RKO (cell line): ENCODE measurements at regions not wholly inside any gene's neighbourhood (a gene's known extent, or its start where the extent isn't known, plus 50 kb on each side); places are given as distances from the start of the nearest gene placed in this dataset.

Experiments
- DNase-seq: peaks from one replicate; pipeline ENCODE4 v3.0.0-alpha.2; 2016; ENCODE audit warnings: low spot score

- no peak for DNase-seq
These were observed 340.1 kb upstream of the GYPC start for GRCh38 chr2:126315828-126316227.

GRCh38 chr2:126317790-126318431, 338.0 kb upstream of the GYPC start:
- peak; percentile 2 for DNase-seq

GRCh38 chr2:126322342-126322741, 333.6 kb upstream of the GYPC start:
- no peak for DNase-seq

GRCh38 chr2:126325202-126325601, 330.8 kb upstream of the GYPC start:
- DNase-seq: no peak

GRCh38 chr2:126329173-126329572, 326.8 kb upstream of the GYPC start:
- DNase-seq: no peak

GRCh38 chr2:126342457-126342856, 313.5 kb upstream of the GYPC start:
- DNase-seq: no peak

GRCh38 chr2:126343136-126343535, 312.8 kb upstream of the GYPC start:
- DNase-seq: no peak

- DNase-seq: no peak
These were observed 311.5 kb upstream of the GYPC start for GRCh38 chr2:126344493-126344892.

- DNase-seq: no peak
These were observed 310.3 kb upstream of the GYPC start for GRCh38 chr2:126345691-126346090.

GRCh38 chr2:126356631-126357030, 299.3 kb upstream of the GYPC start:
- DNase-seq: no peak

GRCh38 chr2:126358122-126358521, 297.8 kb upstream of the GYPC start:
- DNase-seq: no peak

GRCh38 chr2:126359494-126359893, 296.5 kb upstream of the GYPC start:
- DNase-seq: peak; percentile 38

GRCh38 chr2:126367361-126367760, 288.6 kb upstream of the GYPC start:
- no peak for DNase-seq

GRCh38 chr2:126368758-126369157, 287.2 kb upstream of the GYPC start:
- DNase-seq: no peak

GRCh38 chr2:126370201-126370600, 285.8 kb upstream of the GYPC start:
- DNase-seq: no peak

GRCh38 chr2:126372406-126372805, 283.6 kb upstream of the GYPC start:
- DNase-seq: no peak

- no peak for DNase-seq
These were observed 277.8 kb upstream of the GYPC start for GRCh38 chr2:126378176-126378575.

- DNase-seq: no peak
These were observed 274.9 kb upstream of the GYPC start for GRCh38 chr2:126381091-126381490.

- DNase-seq: no peak
These were observed 273.0 kb upstream of the GYPC start for GRCh38 chr2:126382998-126383397.

- no peak for DNase-seq
These were observed 272.2 kb upstream of the GYPC start for GRCh38 chr2:126383800-126384199.

- DNase-seq: no peak
These were observed 270.5 kb upstream of the GYPC start for GRCh38 chr2:126385441-126385840.

- DNase-seq: no peak
These were observed 270.0 kb upstream of the GYPC start for GRCh38 chr2:126385983-126386382.

GRCh38 chr2:126389446-126389845, 266.5 kb upstream of the GYPC start:
- DNase-seq: no peak

GRCh38 chr2:126392889-126393288, 263.1 kb upstream of the GYPC start:
- no peak for DNase-seq

- no peak for DNase-seq
These were observed 257.0 kb upstream of the GYPC start for GRCh38 chr2:126399001-126399400.
